IMR-90 (cell line): ENCODE measurements at regions not wholly inside any gene's neighbourhood (a gene's known extent, or its start where the extent isn't known, plus 50 kb on each side); places are given as distances from the start of the nearest gene placed in this dataset.

ENCODE experiments used
- ATAC-seq: fragments of 200-7000 bp; cut with Tn5 transposase; 2 replicates; pipeline ENCODE4 v1.9.1; 2020; ENCODE audit warnings: low read depth, mild to moderate bottlenecking, moderate library complexity
- BruUV-seq: library from RNA; stranded (reverse); fragments of 400-500 nt; replicated peaks from 2 replicates; lab custom pipeline; 2021; lab: Mats Ljungman, UMichigan
- CTCF ChIA-PET: fragments of 300-600 bp; formaldehyde crosslinking; extraction: SDS; loops from one replicate; lab custom pipeline; 2021; ENCODE audit warnings: antibody characterized with exemption; lab: Yijun Ruan, JAX
- POLR2A ChIA-PET: fragments of 300-600 bp; sonication (Branson Sonifier 250); formaldehyde crosslinking; loops from one replicate; lab custom pipeline; 2022; ENCODE audit warnings: antibody characterized with exemption; ENCODE audit not compliant: unreplicated experiment; lab: Charles Lee
- DNase-seq: peaks from one replicate; pipeline ENCODE4 v3.0.0; 2013
- H2AFZ ChIP-seq: replicated peaks from 2 replicates; pipeline ENCODE3; 2013; ENCODE audit warnings: low read length, mild to moderate bottlenecking; ENCODE audit not compliant: poor library complexity
- H2AK5ac ChIP-seq: 2 replicates; pipeline ENCODE4 v1.6.1; 2013; ENCODE audit warnings: low read depth, low read length, inconsistent platforms
- H2AK9ac ChIP-seq: replicated peaks from 2 replicates; pipeline ENCODE3; 2013; ENCODE audit warnings: mild to moderate bottlenecking, low read depth, low read length, moderate library complexity; ENCODE audit not compliant: poor library complexity
- H2BK120ac ChIP-seq: 2 replicates; pipeline ENCODE4 v1.6.1; 2013; ENCODE audit warnings: low read depth, low read length, inconsistent platforms
- H2BK15ac ChIP-seq: 3 replicates; pipeline ENCODE4 v1.6.1; 2013; ENCODE audit warnings: low read depth, low read length, inconsistent platforms
- H2BK20ac ChIP-seq: 2 replicates; pipeline ENCODE4 v1.6.1; 2013; ENCODE audit warnings: low read depth, mild to moderate bottlenecking, inconsistent platforms, low read length, moderate library complexity
- H2BK5ac ChIP-seq: 2 replicates; pipeline ENCODE4 v1.6.1; 2013; ENCODE audit warnings: mild to moderate bottlenecking, low read depth, low read length, inconsistent platforms; ENCODE audit not compliant: poor library complexity, severe bottlenecking
- H3K14ac ChIP-seq: replicated peaks from 2 replicates; pipeline ENCODE4 v1.6.1; 2013; ENCODE audit warnings: low read depth, low read length, inconsistent platforms
- H3K18ac ChIP-seq: 2 replicates; pipeline ENCODE4 v1.6.1; 2013; ENCODE audit warnings: low read depth, low read length, control low read depth
- H3K23ac ChIP-seq: 2 replicates; pipeline ENCODE4 v1.6.1; 2013; ENCODE audit warnings: low read depth, low read length, inconsistent platforms
- H3K27ac ChIP-seq: 2 replicates; pipeline ENCODE4 v1.5.1; 2013; ENCODE audit warnings: mild to moderate bottlenecking, control low read depth, low read length; ENCODE audit not compliant: insufficient read depth
- H3K27me3 ChIP-seq: 2 replicates; pipeline ENCODE4 v1.6.1; 2013; ENCODE audit warnings: low read length; ENCODE audit not compliant: control insufficient read depth, insufficient read depth
- H3K36me3 ChIP-seq: 2 replicates; pipeline ENCODE4 v1.6.1; 2013; ENCODE audit warnings: low read length, mixed read lengths; ENCODE audit not compliant: control insufficient read depth, insufficient read depth
- H3K4ac ChIP-seq: 2 replicates; pipeline ENCODE4 v1.6.1; 2013; ENCODE audit warnings: low read depth, low read length, inconsistent platforms
- H3K4me1 ChIP-seq: 2 replicates; pipeline ENCODE4 v1.6.1; 2013; ENCODE audit warnings: low read length, mixed read lengths; ENCODE audit not compliant: control insufficient read depth, insufficient read depth
- H3K4me2 ChIP-seq: 2 replicates; pipeline ENCODE4 v1.6.1; 2013; ENCODE audit warnings: low read depth, mild to moderate bottlenecking, control low read depth, low read length, moderate library complexity
- H3K4me3 ChIP-seq: 2 replicates; pipeline ENCODE4 v1.5.1; 2013; ENCODE audit warnings: low read depth, mild to moderate bottlenecking, control low read depth, low read length, moderate library complexity; ENCODE audit not compliant: insufficient read depth
- H3K56ac ChIP-seq: 2 replicates; pipeline ENCODE4 v1.6.1; 2013; ENCODE audit warnings: low read length, inconsistent platforms; ENCODE audit not compliant: insufficient read depth; ENCODE audit errors: extremely low read depth
- H3K79me1 ChIP-seq, 2 experiments: 2 replicates each; pipeline ENCODE4 v1.6.1; 2013; ENCODE audit warnings: low read length in 2 of 2, inconsistent platforms in 1 of 2, low read depth in 1 of 2
- H3K9ac ChIP-seq: 2 replicates; pipeline ENCODE4 v1.6.1; 2013; ENCODE audit warnings: low read depth, low read length, control low read depth
- H3K9me1 ChIP-seq: 2 replicates; pipeline ENCODE4 v1.6.1; 2013; ENCODE audit warnings: low read length, inconsistent platforms; ENCODE audit not compliant: insufficient read depth
- H3K9me3 ChIP-seq: 2 replicates; pipeline ENCODE4 v1.6.1; 2013; ENCODE audit warnings: low read length; ENCODE audit not compliant: control insufficient read depth, insufficient read depth
- H4K20me1 ChIP-seq: 2 replicates; pipeline ENCODE4 v1.6.1; 2013; ENCODE audit warnings: low read length, inconsistent platforms; ENCODE audit not compliant: insufficient read depth
- H4K5ac ChIP-seq: 2 replicates; pipeline ENCODE4 v1.6.1; 2013; ENCODE audit warnings: mild to moderate bottlenecking, low read depth, low read length, control low read depth
- H4K8ac ChIP-seq, 2 experiments: 2 replicates each; pipeline ENCODE4 v1.6.1; 2013; ENCODE audit warnings: low read depth in 2 of 2, low read length in 2 of 2, control low read depth in 1 of 2, inconsistent platforms in 1 of 2
- H4K91ac ChIP-seq: 2 replicates; pipeline ENCODE4 v1.6.1; 2013; ENCODE audit warnings: low read depth, low read length, inconsistent platforms; ENCODE audit not compliant: insufficient read depth
- BHLHE40 ChIP-seq: fragments of 150-350 bp; IDR thresholded peaks from 2 replicates; pipeline ENCODE4 v1.6.1; 2016; ENCODE audit warnings: mild to moderate bottlenecking, low read depth, low read length
- CEBPB ChIP-seq: IDR thresholded peaks from 2 replicates; pipeline ENCODE4 v1.6.1; 2012; ENCODE audit warnings: low read depth, low read length, improper control_type of control experiment
- CHD1 ChIP-seq: IDR thresholded peaks from 2 replicates; pipeline ENCODE4 v1.6.1; 2012; ENCODE audit warnings: low read depth, low read length, improper control_type of control experiment
- MAFK ChIP-seq: IDR thresholded peaks from 2 replicates; pipeline ENCODE4 v1.6.1; 2012; ENCODE audit warnings: low read depth, low read length, improper control_type of control experiment
- MAZ ChIP-seq: IDR thresholded peaks from 2 replicates; pipeline ENCODE4 v1.6.1; 2012; ENCODE audit warnings: low read depth, mild to moderate bottlenecking, low read length, improper control_type of control experiment, moderate library complexity, borderline replicate concordance
- MXI1 ChIP-seq: IDR thresholded peaks from 2 replicates; pipeline ENCODE4 v1.6.1; 2012; ENCODE audit warnings: low read depth, mild to moderate bottlenecking, low read length, moderate library complexity, borderline replicate concordance
- NFE2L2 ChIP-seq: fragments of 150-350 bp; IDR thresholded peaks from 2 replicates; pipeline ENCODE4 v1.6.1; 2016; ENCODE audit warnings: low read depth, mild to moderate bottlenecking, low read length
- POLR2A ChIP-seq: IDR thresholded peaks from 2 replicates; pipeline ENCODE4 v1.6.1; 2012; ENCODE audit warnings: mild to moderate bottlenecking, low read depth, low read length
- RAD21 ChIP-seq: IDR thresholded peaks from 2 replicates; pipeline ENCODE4 v1.6.1; 2012; ENCODE audit warnings: low read length, improper control_type of control experiment
- RCOR1 ChIP-seq: IDR thresholded peaks from 2 replicates; pipeline ENCODE4 v1.6.1; 2012; ENCODE audit warnings: mild to moderate bottlenecking, low read length, improper control_type of control experiment; ENCODE audit not compliant: insufficient replicate concordance
- SMC3 ChIP-seq: fragments of 150-350 bp; IDR thresholded peaks from 2 replicates; pipeline ENCODE4 v1.6.1; 2016; ENCODE audit warnings: low read depth, mild to moderate bottlenecking, antibody characterized with exemption, low read length, moderate library complexity
- dilution Hi-C: fragments of 300-500 bp; cut with HindIII; formaldehyde crosslinking; loops from one replicate; pipeline ENCODE4 v1.14.3; 2018; ENCODE audit warnings: low sequenced_read_pairs; ENCODE audit not compliant: unreplicated experiment
- in situ Hi-C: fragments of 300-500 bp; cut with MboI; formaldehyde crosslinking; loops from 3 replicates; pipeline ENCODE4 v1.14.3; 2019; ENCODE audit warnings: low sequenced_read_pairs, inconsistent platforms, mixed read lengths
- intact Hi-C: fragments of 100-400 bp; cut with micrococcal nuclease; formaldehyde crosslinking; loops from 2 replicates; pipeline ENCODE4 v1.10.0; 2022
- TF ChIP-seq, protein P1 (sequence below): fragments of 150-350 bp; IDR thresholded peaks from 2 replicates; pipeline ENCODE4 v1.6.1; 2016; ENCODE audit warnings: low read depth, mild to moderate bottlenecking, low read length, moderate library complexity, borderline replicate concordance
- TF ChIP-seq, protein P2 (sequence below): fragments of 150-350 bp; IDR thresholded peaks from 2 replicates; pipeline ENCODE4 v1.6.1; 2017; ENCODE audit warnings: mild to moderate bottlenecking, antibody characterized with exemption, low read length, low read depth
- TF ChIP-seq, protein P3 (sequence below): conservative IDR thresholded peaks from 2 replicates; pipeline ENCODE4 v1.5.1; 2012; ENCODE audit warnings: mild to moderate bottlenecking, low read depth, low read length, improper control_type of control experiment

DNA sequence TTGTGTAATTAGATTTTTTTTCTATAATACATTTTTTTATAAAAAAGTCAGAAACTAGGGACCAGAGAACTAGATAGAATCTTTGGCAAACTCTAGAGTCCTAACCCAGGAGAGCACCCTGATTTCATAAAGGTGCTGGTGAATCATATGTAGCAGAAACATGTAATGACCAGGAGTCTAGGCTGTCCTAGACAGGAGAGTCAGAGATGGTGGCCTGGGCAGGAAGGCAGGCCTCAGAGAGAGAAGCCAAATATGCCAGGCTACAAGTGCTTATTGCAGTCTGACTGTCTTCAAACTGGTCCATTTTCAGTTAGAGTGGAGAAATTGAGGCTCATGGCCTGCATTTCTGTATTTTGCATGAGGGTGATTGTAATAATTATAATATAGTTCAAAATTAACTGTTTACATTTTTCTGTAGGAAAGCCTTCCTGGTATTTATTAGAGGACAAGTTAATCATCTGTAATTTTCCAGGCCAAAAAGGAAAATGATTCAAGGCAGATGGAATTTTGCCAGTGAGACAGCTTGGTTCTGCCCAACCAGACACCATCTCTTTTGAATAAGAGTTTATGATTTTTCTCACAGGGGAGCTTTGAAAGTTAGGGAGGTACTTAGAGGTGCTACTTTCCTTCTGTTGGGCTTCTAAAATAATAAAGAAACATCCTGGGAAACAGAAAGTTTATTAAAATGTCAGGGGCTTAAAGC, 129.8 kb downstream of the S1PR1 start:
- H3K36me3 ChIP-seq: no peaks in the 10 kb centered on the region
- H2BK15ac ChIP-seq: peak overlapping the region; percentile 32; the same call in 1 of the 3 replicates
- dilution Hi-C loops: no loop called here
- TF ChIP-seq CHD1 (no peak), SMC3 (no peak), RCOR1 (no peak), MAZ (no peak), BHLHE40 (no peak), MAFK (no peak), POLR2A (no peak), NFE2L2 (no peak), MXI1 (no peak), RAD21 (no peak), CEBPB (no peak)
- TF ChIP-seq, protein P1, sequence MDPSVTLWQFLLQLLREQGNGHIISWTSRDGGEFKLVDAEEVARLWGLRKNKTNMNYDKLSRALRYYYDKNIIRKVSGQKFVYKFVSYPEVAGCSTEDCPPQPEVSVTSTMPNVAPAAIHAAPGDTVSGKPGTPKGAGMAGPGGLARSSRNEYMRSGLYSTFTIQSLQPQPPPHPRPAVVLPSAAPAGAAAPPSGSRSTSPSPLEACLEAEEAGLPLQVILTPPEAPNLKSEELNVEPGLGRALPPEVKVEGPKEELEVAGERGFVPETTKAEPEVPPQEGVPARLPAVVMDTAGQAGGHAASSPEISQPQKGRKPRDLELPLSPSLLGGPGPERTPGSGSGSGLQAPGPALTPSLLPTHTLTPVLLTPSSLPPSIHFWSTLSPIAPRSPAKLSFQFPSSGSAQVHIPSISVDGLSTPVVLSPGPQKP: no peak
- TF ChIP-seq, protein P2, sequence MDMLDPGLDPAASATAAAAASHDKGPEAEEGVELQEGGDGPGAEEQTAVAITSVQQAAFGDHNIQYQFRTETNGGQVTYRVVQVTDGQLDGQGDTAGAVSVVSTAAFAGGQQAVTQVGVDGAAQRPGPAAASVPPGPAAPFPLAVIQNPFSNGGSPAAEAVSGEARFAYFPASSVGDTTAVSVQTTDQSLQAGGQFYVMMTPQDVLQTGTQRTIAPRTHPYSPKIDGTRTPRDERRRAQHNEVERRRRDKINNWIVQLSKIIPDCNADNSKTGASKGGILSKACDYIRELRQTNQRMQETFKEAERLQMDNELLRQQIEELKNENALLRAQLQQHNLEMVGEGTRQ: no peak
- TF ChIP-seq, protein P3, sequence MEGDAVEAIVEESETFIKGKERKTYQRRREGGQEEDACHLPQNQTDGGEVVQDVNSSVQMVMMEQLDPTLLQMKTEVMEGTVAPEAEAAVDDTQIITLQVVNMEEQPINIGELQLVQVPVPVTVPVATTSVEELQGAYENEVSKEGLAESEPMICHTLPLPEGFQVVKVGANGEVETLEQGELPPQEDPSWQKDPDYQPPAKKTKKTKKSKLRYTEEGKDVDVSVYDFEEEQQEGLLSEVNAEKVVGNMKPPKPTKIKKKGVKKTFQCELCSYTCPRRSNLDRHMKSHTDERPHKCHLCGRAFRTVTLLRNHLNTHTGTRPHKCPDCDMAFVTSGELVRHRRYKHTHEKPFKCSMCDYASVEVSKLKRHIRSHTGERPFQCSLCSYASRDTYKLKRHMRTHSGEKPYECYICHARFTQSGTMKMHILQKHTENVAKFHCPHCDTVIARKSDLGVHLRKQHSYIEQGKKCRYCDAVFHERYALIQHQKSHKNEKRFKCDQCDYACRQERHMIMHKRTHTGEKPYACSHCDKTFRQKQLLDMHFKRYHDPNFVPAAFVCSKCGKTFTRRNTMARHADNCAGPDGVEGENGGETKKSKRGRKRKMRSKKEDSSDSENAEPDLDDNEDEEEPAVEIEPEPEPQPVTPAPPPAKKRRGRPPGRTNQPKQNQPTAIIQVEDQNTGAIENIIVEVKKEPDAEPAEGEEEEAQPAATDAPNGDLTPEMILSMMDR: no peak
- peak overlapping the region; percentile 58 for H2AFZ ChIP-seq
- H3K9ac ChIP-seq: no peak overlapping the region
- peak overlapping the region; percentile 12; the same call in 1 of the 2 replicates for H3K14ac ChIP-seq
- no peak overlapping the region; the same call in 1 of the 2 replicates for H3K23ac ChIP-seq
- ChIA-PET CTCF (interaction anchor here (0.6 to 1.0 kb wide), 4 partner anchors 9 to 692 kb away, joined by 3 to 5 read pairs (median 4); no protein-coding TSS in a partner anchor), POLR2A (no interaction called here)
- H2BK5ac ChIP-seq: peak overlapping the region; percentile 28
- H3K79me1 ChIP-seq: no peaks in the 10 kb centered on the region
- peak overlapping the region; percentile 1; the same call in 1 of the 2 replicates for H2BK20ac ChIP-seq
- H2BK120ac ChIP-seq: peak overlapping the region; percentile 57
- peak overlapping the region; percentile 9 for H3K4ac ChIP-seq
- H2AK9ac ChIP-seq: no peak overlapping the region
- H4K5ac ChIP-seq: peak overlapping the region; percentile 12; the same call in 1 of the 2 replicates
- DNase-seq (peak; percentile 53), ATAC-seq (peak; percentile 24; the same call in 1 of the 2 replicates)
- 0 out of 2 replicates have a peak overlapping the region, but pooled peaks have one; percentile 43 for H4K91ac ChIP-seq
- H4K8ac ChIP-seq: no peak overlapping the region
- H2AK5ac ChIP-seq: no peak overlapping the region
- peak overlapping the region; percentile 59; the same call in 1 of the 2 replicates for H3K27ac ChIP-seq
- in situ Hi-C loops: no loop called here
- intact Hi-C loops: loop anchor here (2.0 kb wide), 1 partner anchor 36 kb away; no protein-coding TSS in a partner anchor
- no peaks in the 10 kb centered on the region for H3K9me3 ChIP-seq
- H3K9me1 ChIP-seq: peaks cover 19% of the 10 kb centered on the region; the same call in 1 of the 2 replicates
- no peaks in the 10 kb centered on the region for H4K20me1 ChIP-seq
- peak overlapping the region; percentile 27; the same call in 1 of the 2 replicates for H3K18ac ChIP-seq
- peak overlapping the region; percentile 22; the same call in 1 of the 2 replicates for H3K4me2 ChIP-seq
- H3K27me3 ChIP-seq: no peaks in the 10 kb centered on the region
- H3K4me3 ChIP-seq: no peak overlapping the region
- BruUV-seq: no TSS peak
- no peak overlapping the region for H3K56ac ChIP-seq
- H3K4me1 ChIP-seq: peaks cover 15% of the 10 kb centered on the region
